ENCODE measurements at regions not wholly inside any gene's neighbourhood (a gene's known extent, or its start where the extent isn't known, plus 50 kb on each side); places are given as distances from the start of the nearest gene placed in this dataset.

GRCh38 chr20:50435397-50436051, 74.7 kb upstream of the PTPN1 start:
- Histone ChIP-seq H3K9ac (ENCODE audit: low read length) (no peak overlapping the region), H3K36me3 (replicated peaks; ENCODE audit: low read depth, low read length) (no peaks in the 10 kb centered on the region), H3K4me3 (ENCODE audit: low read length) (no peak overlapping the region), H3K79me2 (ENCODE audit: low read length) (no peaks in the 10 kb centered on the region), H3K9me3 (ENCODE audit: insufficient read depth, low read length) (no peaks in the 10 kb centered on the region), H3K27ac (ENCODE audit: low read length) (no peak overlapping the region), H4K20me1 (ENCODE audit: insufficient read depth, low read length) (no peaks in the 10 kb centered on the region), H3K4me1 (ENCODE audit: low read length) (no peaks in the 10 kb centered on the region), H2AFZ (ENCODE audit: low read depth, low read length) (no peak overlapping the region), H3K27me3 (ENCODE audit: low read depth, low read length) (peaks cover 35% of the 10 kb centered on the region), H3K4me2 (ENCODE audit: low read length) (no peak overlapping the region)
- TF ChIP-seq EZH2phosphoT487 (IDR thresholded peaks at IDR 0.05; ENCODE audit: low read depth) (no peak), CTCF (IDR thresholded peaks at IDR 0.05; ENCODE audit: low read depth, low read length) (no peak)

GRCh38 chr20:50436052-50436656, 74.0 kb upstream of the PTPN1 start:
- peaks cover 41% of the 10 kb centered on the region for H3K27me3 ChIP-seq (ENCODE audit: low read depth, low read length)
- H3K4me2 ChIP-seq (ENCODE audit: low read length) = no peak overlapping the region
- H3K27ac ChIP-seq (ENCODE audit: low read length) = no peak overlapping the region
- no peak for TF ChIP-seq EZH2phosphoT487 (IDR thresholded peaks at IDR 0.05; ENCODE audit: low read depth)
- no peak for TF ChIP-seq CTCF (IDR thresholded peaks at IDR 0.05; ENCODE audit: low read depth, low read length)
- no peaks in the 10 kb centered on the region for H3K4me1 ChIP-seq (ENCODE audit: low read length)
- H3K4me3 ChIP-seq (ENCODE audit: low read length) = no peak overlapping the region
- no peak overlapping the region for H3K9ac ChIP-seq (ENCODE audit: low read length)
- H3K79me2 ChIP-seq (ENCODE audit: low read length) = no peaks in the 10 kb centered on the region
- H4K20me1 ChIP-seq (ENCODE audit: insufficient read depth, low read length) = no peaks in the 10 kb centered on the region
- H3K9me3 ChIP-seq (ENCODE audit: insufficient read depth, low read length) = no peaks in the 10 kb centered on the region
- H3K36me3 ChIP-seq (replicated peaks; ENCODE audit: low read depth, low read length) = no peaks in the 10 kb centered on the region
- no peak overlapping the region for H2AFZ ChIP-seq (ENCODE audit: low read depth, low read length)

- 0 out of 2 replicates have a peak, but pooled peaks cover 3% of the 10 kb centered on the region for H3K4me1 ChIP-seq (ENCODE audit: low read length)
- H3K9ac ChIP-seq (ENCODE audit: low read length) = no peak overlapping the region
- H3K4me3 ChIP-seq (ENCODE audit: low read length) = no peak overlapping the region
- H3K27ac ChIP-seq (ENCODE audit: low read length) = no peak overlapping the region
- TF ChIP-seq CTCF (IDR thresholded peaks at IDR 0.05; ENCODE audit: low read depth, low read length) (no peak), EZH2phosphoT487 (IDR thresholded peaks at IDR 0.05; ENCODE audit: low read depth) (no peak)
- H3K4me2 ChIP-seq (ENCODE audit: low read length) = no peak overlapping the region
- no peak overlapping the region for H2AFZ ChIP-seq (ENCODE audit: low read depth, low read length)
- H3K27me3 ChIP-seq (ENCODE audit: low read depth, low read length) = peaks cover 47% of the 10 kb centered on the region
- no peaks in the 10 kb centered on the region for H3K36me3 ChIP-seq (replicated peaks; ENCODE audit: low read depth, low read length)
- H3K79me2 ChIP-seq (ENCODE audit: low read length) = no peaks in the 10 kb centered on the region
- H4K20me1 ChIP-seq (ENCODE audit: insufficient read depth, low read length) = no peaks in the 10 kb centered on the region
- H3K9me3 ChIP-seq (ENCODE audit: insufficient read depth, low read length) = no peaks in the 10 kb centered on the region
Observed at GRCh38 chr20:50436696-50437095, 73.5 kb upstream of the PTPN1 start.

GRCh38 chr20:50438986-50439407, 71.2 kb upstream of the PTPN1 start:
- Histone ChIP-seq H3K27ac (ENCODE audit: low read length) (no peak overlapping the region), H3K27me3 (ENCODE audit: low read depth, low read length) (peaks cover 50% of the 10 kb centered on the region), H3K79me2 (ENCODE audit: low read length) (no peaks in the 10 kb centered on the region), H3K9ac (ENCODE audit: low read length) (no peak overlapping the region), H3K36me3 (replicated peaks; ENCODE audit: low read depth, low read length) (no peaks in the 10 kb centered on the region), H2AFZ (ENCODE audit: low read depth, low read length) (no peak overlapping the region), H3K4me3 (ENCODE audit: low read length) (no peak overlapping the region), H3K4me2 (ENCODE audit: low read length) (no peak overlapping the region), H3K4me1 (ENCODE audit: low read length) (0 out of 2 replicates have a peak, but pooled peaks cover 4% of the 10 kb centered on the region), H3K9me3 (ENCODE audit: insufficient read depth, low read length) (no peaks in the 10 kb centered on the region), H4K20me1 (ENCODE audit: insufficient read depth, low read length) (no peaks in the 10 kb centered on the region)
- TF ChIP-seq CTCF (IDR thresholded peaks at IDR 0.05; ENCODE audit: low read depth, low read length) (no peak), EZH2phosphoT487 (IDR thresholded peaks at IDR 0.05; ENCODE audit: low read depth) (no peak)
